Left lung (tissue), 4 donors: ENCODE measurements at regions not wholly inside any gene's neighbourhood (a gene's known extent, or its start where the extent isn't known, plus 50 kb on each side); places are given as distances from the start of the nearest gene placed in this dataset.
A peak's percentile ranks its signal among the peaks of the same experiment; 100 is the strongest.

Source experiments
- ATAC-seq: fragments of 200-7000 bp; cut with Tn5 transposase; one replicate; pipeline ENCODE4 v1.9.1; 2020; ENCODE audit warnings: moderate library complexity
- DNase-seq, 4 donors: peaks; one replicate each; pipeline ENCODE4 v3.0.0-alpha.2; 2013 to 2020
- H3K27ac ChIP-seq, 2 donors: fragments of 200-600 bp; sonication (generic) in 1 of 2; one replicate each; pipeline versions ENCODE4 v1.5.0 to v1.8.0; 2020 to 2021
- H3K27me3 ChIP-seq, 2 donors: fragments of 200-600 bp; sonication (generic) in 1 of 2; one replicate each; pipeline versions ENCODE4 v1.5.0 to v1.8.0; 2020 to 2021
- H3K36me3 ChIP-seq, 2 donors: fragments of 200-600 bp; sonication (generic) in 1 of 2; one replicate each; pipeline versions ENCODE4 v1.5.0 to v1.8.0; 2020 to 2021
- H3K4me1 ChIP-seq, 2 donors: fragments of 200-600 bp; one replicate each; pipeline ENCODE4 v1.8.0; 2021
- H3K4me3 ChIP-seq, 2 donors: fragments of 200-600 bp; sonication (generic) in 1 of 2; one replicate each; pipeline versions ENCODE4 v1.5.0 to v1.8.0; 2020 to 2021; ENCODE audit warnings: mild to moderate bottlenecking in 1 of 2
- H3K9me3 ChIP-seq, 2 donors: fragments of 200-600 bp; sonication (generic) in 1 of 2; one replicate each; pipeline versions ENCODE4 v1.5.0 to v1.8.0; 2020 to 2021
- intact Hi-C, 2 donors: fragments of 100-400 bp; cut with DNase I; formaldehyde crosslinking; loops; one replicate each; pipeline versions ENCODE4 v1.11.2 to v1.14.2; 2022
- TF ChIP-seq, protein P1 (sequence below), 2 donors: fragments of 200-600 bp; sonication (generic) in 1 of 2; IDR thresholded peaks; one replicate each; pipeline versions ENCODE4 v1.5.0 to v1.8.0; 2021; ENCODE audit warnings: antibody characterized with exemption in 2 of 2
- donor health status: DM: no; HTN: yes; CAD: no.
- donor health status: DM: no; HTN: no; CAD: no.

DNA sequence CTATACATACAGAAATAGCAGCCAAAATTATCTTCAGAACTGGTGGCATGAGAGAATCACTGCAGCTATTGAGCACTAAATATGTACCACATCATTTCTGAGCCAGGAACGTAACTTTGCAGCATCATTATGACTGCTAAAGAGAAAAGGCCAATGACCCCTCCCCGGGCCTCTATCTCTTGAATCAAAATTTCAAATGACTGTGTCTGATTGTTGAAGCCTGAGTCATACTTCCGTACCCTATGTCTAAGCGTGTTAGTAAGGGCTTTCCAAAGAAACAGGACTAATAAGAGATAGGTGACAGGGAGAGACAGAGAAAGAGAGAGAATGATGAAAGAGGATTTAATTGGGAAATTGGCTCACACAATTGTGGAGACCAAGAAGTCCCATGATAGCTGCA, 445.5 kb upstream of the SPANXN1 start:
- Histone ChIP-seq H3K4me3 (no peak overlapping the region), H3K36me3 (no peaks in the 10 kb centered on the region), H3K9me3 (no peaks in the 10 kb centered on the region), H3K27ac (no peak overlapping the region), H3K4me1 (no peaks in the 10 kb centered on the region), H3K27me3 (no peaks in the 10 kb centered on the region)
- intact Hi-C loops, result no loop called here
- TF ChIP-seq, protein P1, sequence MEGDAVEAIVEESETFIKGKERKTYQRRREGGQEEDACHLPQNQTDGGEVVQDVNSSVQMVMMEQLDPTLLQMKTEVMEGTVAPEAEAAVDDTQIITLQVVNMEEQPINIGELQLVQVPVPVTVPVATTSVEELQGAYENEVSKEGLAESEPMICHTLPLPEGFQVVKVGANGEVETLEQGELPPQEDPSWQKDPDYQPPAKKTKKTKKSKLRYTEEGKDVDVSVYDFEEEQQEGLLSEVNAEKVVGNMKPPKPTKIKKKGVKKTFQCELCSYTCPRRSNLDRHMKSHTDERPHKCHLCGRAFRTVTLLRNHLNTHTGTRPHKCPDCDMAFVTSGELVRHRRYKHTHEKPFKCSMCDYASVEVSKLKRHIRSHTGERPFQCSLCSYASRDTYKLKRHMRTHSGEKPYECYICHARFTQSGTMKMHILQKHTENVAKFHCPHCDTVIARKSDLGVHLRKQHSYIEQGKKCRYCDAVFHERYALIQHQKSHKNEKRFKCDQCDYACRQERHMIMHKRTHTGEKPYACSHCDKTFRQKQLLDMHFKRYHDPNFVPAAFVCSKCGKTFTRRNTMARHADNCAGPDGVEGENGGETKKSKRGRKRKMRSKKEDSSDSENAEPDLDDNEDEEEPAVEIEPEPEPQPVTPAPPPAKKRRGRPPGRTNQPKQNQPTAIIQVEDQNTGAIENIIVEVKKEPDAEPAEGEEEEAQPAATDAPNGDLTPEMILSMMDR (IDR thresholded peaks at IDR 0.05), result no peak
- no peak for DNase-seq
- ATAC-seq, result no peak

DNA sequence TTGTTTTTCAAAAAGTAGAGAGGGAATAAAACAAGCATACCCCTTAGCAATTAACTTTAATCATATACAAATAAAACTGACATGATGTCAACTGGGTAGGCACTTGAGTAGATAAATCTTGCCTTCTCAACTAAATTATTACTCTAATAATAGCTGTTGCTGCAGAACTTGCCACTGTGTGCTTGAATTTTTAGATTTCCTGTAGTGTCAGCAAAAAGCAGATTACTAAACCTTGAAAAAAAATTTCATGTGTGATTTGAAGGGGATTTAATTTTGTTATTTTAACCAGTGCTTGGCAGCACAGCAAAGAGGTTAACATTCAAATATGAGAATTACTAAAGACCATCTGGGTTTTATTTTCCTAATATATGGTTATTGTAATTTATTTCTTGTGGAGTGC, 438.3 kb upstream of the SPANXN1 start:
- H3K9me3 ChIP-seq, result no peaks in the 10 kb centered on the region
- no peaks in the 10 kb centered on the region for H3K36me3 ChIP-seq
- H3K4me1 ChIP-seq, result no peaks in the 10 kb centered on the region
- no peak for ATAC-seq
- TF ChIP-seq, protein P1 (IDR thresholded peaks at IDR 0.05), result no peak
- no peak for DNase-seq
- H3K27me3 ChIP-seq, result no peaks in the 10 kb centered on the region
- intact Hi-C loops, result no loop called here
- no peak overlapping the region for H3K27ac ChIP-seq
- H3K4me3 ChIP-seq, result no peak overlapping the region

DNA sequence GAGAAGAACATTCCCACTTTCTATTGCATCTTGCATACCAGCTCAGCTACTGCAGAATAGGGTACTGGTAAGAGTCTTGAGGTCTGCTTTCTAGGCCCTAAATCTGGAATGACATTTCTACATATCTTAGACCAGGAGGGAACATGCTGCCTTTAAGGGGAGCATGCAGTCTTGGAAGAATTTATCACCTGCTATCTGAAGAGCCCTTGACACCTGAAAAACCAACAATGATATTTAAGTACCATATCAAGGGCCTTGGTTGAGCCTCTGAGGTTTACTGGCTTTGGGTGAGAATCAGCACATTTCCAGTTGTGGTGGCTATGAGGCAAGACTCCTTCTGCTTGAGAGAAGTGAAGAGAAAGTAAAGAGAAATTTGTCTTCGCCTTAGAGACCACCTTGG, 436.8 kb upstream of the SPANXN1 start:
- TF ChIP-seq, protein P1 (IDR thresholded peaks at IDR 0.05), result no peak
- no peak overlapping the region for H3K27ac ChIP-seq
- no peaks in the 10 kb centered on the region for H3K4me1 ChIP-seq
- H3K27me3 ChIP-seq, result no peaks in the 10 kb centered on the region
- intact Hi-C loops, result no loop called here
- DNase-seq (peak in 1 of 4 donors; percentile 10), ATAC-seq (peak; percentile 90)
- H3K36me3 ChIP-seq, result no peaks in the 10 kb centered on the region
- H3K9me3 ChIP-seq, result no peaks in the 10 kb centered on the region
- no peak overlapping the region for H3K4me3 ChIP-seq

DNA sequence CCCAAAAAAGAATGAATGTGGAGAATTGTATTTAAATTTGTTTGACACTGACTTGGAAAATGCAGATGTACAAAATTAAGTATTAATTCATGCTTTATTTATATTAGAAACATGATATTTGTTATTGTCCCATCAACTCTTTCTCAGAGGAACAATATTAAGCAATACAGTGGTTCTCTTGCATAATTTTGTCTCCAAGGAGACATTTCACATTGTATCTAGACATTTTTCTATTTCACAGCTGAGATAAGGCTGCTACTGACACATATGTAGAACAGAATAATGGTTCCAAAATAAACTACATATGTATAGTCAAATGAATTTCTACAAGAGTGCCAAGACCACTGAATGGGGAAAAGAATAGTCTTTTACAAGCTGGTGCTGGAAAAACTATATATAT, 427.9 kb upstream of the SPANXN1 start:
- Histone ChIP-seq H3K27me3 (no peaks in the 10 kb centered on the region), H3K4me1 (no peaks in the 10 kb centered on the region), H3K9me3 (no peaks in the 10 kb centered on the region), H3K27ac (no peak overlapping the region), H3K36me3 (no peaks in the 10 kb centered on the region), H3K4me3 (no peak overlapping the region)
- DNase-seq (no peak), ATAC-seq (no peak)
- intact Hi-C loops, result no loop called here
- TF ChIP-seq, protein P1 (IDR thresholded peaks at IDR 0.05), result no peak

DNA sequence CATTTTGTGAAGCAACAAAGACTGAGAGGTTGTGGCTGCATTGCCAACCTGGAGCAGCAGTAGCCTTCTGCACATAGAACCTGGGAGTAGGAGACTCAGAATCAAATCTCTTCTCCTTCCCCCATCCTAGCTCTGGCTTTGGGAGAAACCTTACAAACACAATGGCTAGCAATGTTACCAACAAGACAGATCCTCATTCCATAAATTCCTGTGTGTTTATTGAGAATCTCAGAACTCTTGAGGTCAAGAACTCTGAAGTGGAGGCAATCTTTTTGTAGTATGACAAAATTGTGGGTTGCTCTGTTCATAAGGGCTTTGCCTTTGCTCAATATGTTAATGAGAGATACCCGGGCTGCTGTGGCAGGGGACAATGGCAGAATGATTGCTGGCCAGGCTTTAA, 406.7 kb upstream of the SPANXN1 start:
- ATAC-seq, result no peak
- DNase-seq, result no peak
- Histone ChIP-seq H3K36me3 (no peaks in the 10 kb centered on the region), H3K27ac (no peak overlapping the region), H3K27me3 (no peaks in the 10 kb centered on the region), H3K9me3 (no peaks in the 10 kb centered on the region), H3K4me1 (no peaks in the 10 kb centered on the region), H3K4me3 (no peak overlapping the region)
- intact Hi-C loops, result no loop called here
- TF ChIP-seq, protein P1 (IDR thresholded peaks at IDR 0.05), result no peak
